ENCODE measurements at regions not wholly inside any gene's neighbourhood (a gene's known extent, or its start where the extent isn't known, plus 50 kb on each side); places are given as distances from the start of the nearest gene placed in this dataset.
"Not testable (repeated sequence)": the region's sequence is repeated elsewhere in the genome, so short reads cannot be mapped to it uniquely, and the experiment has no call there.

- in situ Hi-C loops (cut with MboI; ENCODE audit: low pct_unique_long_range_greater_than_20kb, low sequenced_read_pairs, unreplicated experiment) = loop anchor here (10.0 kb wide), 1 partner anchor 227 kb away; no protein-coding TSS in a partner anchor
- TF ChIP-seq CTCF (IDR thresholded peaks at IDR 0.05; ENCODE audit: extremely low read depth, insufficient read depth, missing control alignments) = no peak
- no peak for DNase-seq (ENCODE audit: low spot score)
Measured at GRCh38 chr22:25477358-25477757, 87.1 kb upstream of the GRK3 start.

DNA sequence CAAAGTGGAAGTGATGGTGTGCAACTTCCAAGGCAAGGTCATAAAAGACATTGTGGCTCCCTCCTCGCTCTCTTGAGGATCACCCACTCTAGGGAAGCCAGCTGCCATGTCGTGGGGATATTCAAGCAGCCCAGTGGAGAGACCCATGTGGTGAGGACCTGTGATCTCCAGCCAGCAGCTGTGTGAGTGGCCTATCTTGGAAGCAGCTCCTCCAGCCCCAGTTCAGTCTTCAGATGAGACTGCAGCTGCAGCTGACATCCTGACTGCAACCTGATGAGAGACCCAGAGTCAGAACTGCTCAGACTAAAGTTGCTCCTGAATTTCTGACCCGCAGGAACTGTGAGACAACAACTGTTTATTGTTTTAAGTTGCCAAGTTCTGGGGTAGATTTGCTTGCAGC is 86.4 kb upstream of the GRK3 start:
- TF ChIP-seq CTCF (IDR thresholded peaks at IDR 0.05; ENCODE audit: extremely low read depth, insufficient read depth, missing control alignments) = no peak
- no peak for DNase-seq (ENCODE audit: low spot score)
- in situ Hi-C loops (cut with MboI; ENCODE audit: low pct_unique_long_range_greater_than_20kb, low sequenced_read_pairs, unreplicated experiment) = loop anchor here (10.0 kb wide), 1 partner anchor 227 kb away; no protein-coding TSS in a partner anchor

DNA sequence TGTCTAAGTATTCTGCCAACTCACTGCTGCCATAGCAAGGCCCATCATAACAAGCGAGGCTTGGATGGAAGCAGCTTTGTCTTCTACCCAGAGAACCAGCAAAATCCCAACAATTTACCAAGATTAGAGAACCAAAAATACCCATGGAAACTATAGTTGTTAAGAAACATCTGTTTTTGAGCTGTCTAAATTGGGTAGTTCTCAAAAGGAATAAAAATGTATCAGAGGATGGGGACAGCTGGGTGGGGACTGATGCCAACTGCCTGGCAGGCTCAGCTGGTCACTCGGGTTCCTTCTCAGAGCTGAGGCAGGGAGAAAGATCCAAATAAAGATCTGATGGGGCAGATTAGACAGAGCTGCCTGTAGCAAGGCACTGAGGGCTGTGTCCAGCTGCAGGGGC is 85.9 kb upstream of the GRK3 start:
- no peak for DNase-seq (ENCODE audit: low spot score)
- in situ Hi-C loops (cut with MboI; ENCODE audit: low pct_unique_long_range_greater_than_20kb, low sequenced_read_pairs, unreplicated experiment) = loop anchor here (10.0 kb wide), 1 partner anchor 226 kb away; no protein-coding TSS in a partner anchor
- TF ChIP-seq CTCF (IDR thresholded peaks at IDR 0.05; ENCODE audit: extremely low read depth, insufficient read depth, missing control alignments) = no peak

GRCh38 chr22:25480868-25481267 is 83.6 kb upstream of the GRK3 start:
- DNase-seq (ENCODE audit: low spot score); in situ Hi-C loops (cut with MboI; ENCODE audit: low pct_unique_long_range_greater_than_20kb, low sequenced_read_pairs, unreplicated experiment): not testable (repeated sequence)

- no peak for DNase-seq (ENCODE audit: low spot score)
- in situ Hi-C loops (cut with MboI; ENCODE audit: low pct_unique_long_range_greater_than_20kb, low sequenced_read_pairs, unreplicated experiment) = no loop called here
- TF ChIP-seq CTCF (IDR thresholded peaks at IDR 0.05; ENCODE audit: extremely low read depth, insufficient read depth, missing control alignments) = no peak
Measured at GRCh38 chr22:25482091-25482760, 82.2 kb upstream of the GRK3 start.

GRCh38 chr22:25482868-25483639 is 81.4 kb upstream of the GRK3 start:
- in situ Hi-C loops (cut with MboI; ENCODE audit: low pct_unique_long_range_greater_than_20kb, low sequenced_read_pairs, unreplicated experiment) = no loop called here
- DNase-seq (ENCODE audit: low spot score) = no peak
- no peak for TF ChIP-seq CTCF (IDR thresholded peaks at IDR 0.05; ENCODE audit: extremely low read depth, insufficient read depth, missing control alignments)

DNA sequence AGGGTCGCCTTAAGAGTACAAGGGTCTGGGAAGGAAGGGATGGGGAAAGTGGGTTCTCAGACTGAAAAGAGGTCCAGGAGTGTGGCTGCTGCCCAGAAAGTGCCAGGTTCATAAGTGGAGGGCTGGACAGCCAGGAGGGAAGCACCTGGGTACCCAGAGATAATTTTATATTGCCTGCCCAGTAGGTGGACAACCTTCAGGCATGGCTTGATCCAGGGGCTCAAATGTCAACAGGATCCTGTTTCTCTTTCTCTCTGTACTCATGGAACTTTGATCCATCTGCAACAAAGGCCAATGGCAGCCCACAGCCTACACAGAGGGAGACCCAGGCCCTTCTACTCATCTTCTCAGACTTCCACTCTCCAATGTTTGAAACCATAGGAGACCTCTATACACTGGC is 80.5 kb upstream of the GRK3 start:
- in situ Hi-C loops (cut with MboI; ENCODE audit: low pct_unique_long_range_greater_than_20kb, low sequenced_read_pairs, unreplicated experiment) = no loop called here
- DNase-seq (ENCODE audit: low spot score) = no peak
- TF ChIP-seq CTCF (IDR thresholded peaks at IDR 0.05; ENCODE audit: extremely low read depth, insufficient read depth, missing control alignments) = no peak

Data from GM13977 (cell line).